Caco-2 (cell line): ENCODE measurements at regions not wholly inside any gene's neighbourhood (a gene's known extent, or its start where the extent isn't known, plus 50 kb on each side); places are given as distances from the start of the nearest gene placed in this dataset.

Experiments
- BruUV-seq: library from RNA; stranded (reverse); fragments of 400-500 nt; replicated peaks from 2 replicates; lab custom pipeline; 2021; lab: Mats Ljungman, UMichigan
- CTCF ChIA-PET: fragments of 300-600 bp; sonication (Branson Sonifier 250); formaldehyde crosslinking; loops from one replicate; lab custom pipeline; 2022; ENCODE audit warnings: antibody characterized with exemption; lab: Charles Lee
- POLR2A ChIA-PET: fragments of 300-600 bp; sonication (Branson Sonifier 250); formaldehyde crosslinking; loops from one replicate; lab custom pipeline; 2022; ENCODE audit warnings: antibody characterized with exemption; lab: Charles Lee
- DNase-seq, 2 experiments: peaks; one replicate each; pipeline versions ENCODE4 v3.0.0 to v3.0.0-alpha.2; 2020 to 2022
- H3K27me3 ChIP-seq: replicated peaks from 2 replicates; pipeline ENCODE4 v1.6.0; 2011; ENCODE audit warnings: low read length; ENCODE audit not compliant: control insufficient read depth, insufficient read depth
- H3K36me3 ChIP-seq: 2 replicates; pipeline ENCODE4 v1.5.1; 2011; ENCODE audit warnings: low read length; ENCODE audit not compliant: control insufficient read depth, insufficient read depth
- H3K4me1 ChIP-seq: fragments of 250-450 bp; sonication (Bioruptor Pico); 2 replicates; pipeline ENCODE4 v1.5.1; 2020; ENCODE audit warnings: mild to moderate bottlenecking
- H3K4me3 ChIP-seq: 2 replicates; pipeline ENCODE4 v1.5.1; 2011; ENCODE audit warnings: low read depth, mild to moderate bottlenecking, control low read depth, low read length
- H3K9me3 ChIP-seq: fragments of 250-450 bp; sonication (Bioruptor Pico); 2 replicates; pipeline ENCODE4 v1.5.1; 2020; ENCODE audit warnings: mild to moderate bottlenecking, moderate library complexity
- H3K27ac Mint-ChIP-seq: one replicate; pipeline ENCODE4 v1.8.0; 2022; ENCODE audit warnings: mixed read lengths; ENCODE audit not compliant: unreplicated experiment
- H3K27me3 Mint-ChIP-seq: one replicate; pipeline ENCODE4 v1.8.0; 2022; ENCODE audit warnings: mixed read lengths; ENCODE audit not compliant: insufficient read depth, unreplicated experiment
- H3K36me3 Mint-ChIP-seq: one replicate; pipeline ENCODE4 v1.8.0; 2022; ENCODE audit warnings: mild to moderate bottlenecking, mixed read lengths; ENCODE audit not compliant: insufficient read depth, unreplicated experiment
- H3K4me1 Mint-ChIP-seq: one replicate; pipeline ENCODE4 v1.8.0; 2022; ENCODE audit warnings: low read depth, mixed read lengths; ENCODE audit not compliant: unreplicated experiment
- H3K4me3 Mint-ChIP-seq: one replicate; pipeline ENCODE4 v1.8.0; 2022; ENCODE audit warnings: mild to moderate bottlenecking, moderate library complexity, mixed read lengths; ENCODE audit not compliant: unreplicated experiment
- H3K9me3 Mint-ChIP-seq: one replicate; pipeline ENCODE4 v1.8.0; 2022; ENCODE audit warnings: mixed read lengths; ENCODE audit not compliant: unreplicated experiment
- intact Hi-C: fragments of 100-400 bp; cut with micrococcal nuclease; formaldehyde crosslinking; loops from one replicate; pipeline ENCODE4 v1.10.0; 2022; ENCODE audit not compliant: unreplicated experiment
- TF ChIP-seq, protein P1 (sequence below), 2 experiments: fragments of 200-600 bp in 1 of 2; IDR thresholded peaks; 1 replicate in 1 of 2; 2 replicates in 1 of 2; pipeline versions ENCODE4 v1.5.1 to v1.8.0; 2011 to 2022; ENCODE audit warnings: antibody characterized with exemption in 1 of 2, control low read depth in 1 of 2, inconsistent platforms in 1 of 2, low read depth in 1 of 2, low read length in 1 of 2, mild to moderate bottlenecking in 1 of 2, moderate library complexity in 1 of 2; ENCODE audit not compliant: insufficient read depth in 1 of 2, severe bottlenecking in 1 of 2, unreplicated experiment in 1 of 2

DNA sequence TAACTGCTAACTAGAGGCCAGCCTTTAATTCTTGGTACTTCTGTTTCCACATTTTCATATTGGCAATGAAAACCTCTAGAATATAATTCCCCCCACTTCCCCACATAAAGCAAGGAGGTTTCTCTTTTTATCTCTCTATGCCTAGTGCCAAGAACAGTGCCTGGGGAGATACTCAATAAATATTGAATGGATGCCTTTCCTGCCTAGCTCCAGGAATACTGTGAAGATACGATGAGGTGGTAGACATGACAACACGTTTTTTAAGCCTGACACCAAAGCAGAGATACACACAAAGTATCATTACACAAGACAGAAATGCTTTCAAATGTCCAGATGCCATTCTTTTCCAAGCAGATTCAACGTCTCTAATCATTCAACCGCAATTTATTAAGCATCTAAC lies 535.5 kb downstream of the XIRP2 start:
- Histone ChIP-seq H3K9me3 (no peaks in the 10 kb centered on the region), H3K27me3 (no peaks in the 10 kb centered on the region), H3K36me3 (no peaks in the 10 kb centered on the region), H3K4me3 (no peak overlapping the region), H3K4me1 (no peaks in the 10 kb centered on the region)
- no peaks in the 10 kb centered on the region for H3K36me3 Mint-ChIP-seq
- POLR2A ChIA-PET = no interaction called here
- no TSS peak for BruUV-seq
- H3K27ac Mint-ChIP-seq = no peak overlapping the region
- peaks cover 3% of the 10 kb centered on the region for H3K27me3 Mint-ChIP-seq
- TF ChIP-seq, protein P1, sequence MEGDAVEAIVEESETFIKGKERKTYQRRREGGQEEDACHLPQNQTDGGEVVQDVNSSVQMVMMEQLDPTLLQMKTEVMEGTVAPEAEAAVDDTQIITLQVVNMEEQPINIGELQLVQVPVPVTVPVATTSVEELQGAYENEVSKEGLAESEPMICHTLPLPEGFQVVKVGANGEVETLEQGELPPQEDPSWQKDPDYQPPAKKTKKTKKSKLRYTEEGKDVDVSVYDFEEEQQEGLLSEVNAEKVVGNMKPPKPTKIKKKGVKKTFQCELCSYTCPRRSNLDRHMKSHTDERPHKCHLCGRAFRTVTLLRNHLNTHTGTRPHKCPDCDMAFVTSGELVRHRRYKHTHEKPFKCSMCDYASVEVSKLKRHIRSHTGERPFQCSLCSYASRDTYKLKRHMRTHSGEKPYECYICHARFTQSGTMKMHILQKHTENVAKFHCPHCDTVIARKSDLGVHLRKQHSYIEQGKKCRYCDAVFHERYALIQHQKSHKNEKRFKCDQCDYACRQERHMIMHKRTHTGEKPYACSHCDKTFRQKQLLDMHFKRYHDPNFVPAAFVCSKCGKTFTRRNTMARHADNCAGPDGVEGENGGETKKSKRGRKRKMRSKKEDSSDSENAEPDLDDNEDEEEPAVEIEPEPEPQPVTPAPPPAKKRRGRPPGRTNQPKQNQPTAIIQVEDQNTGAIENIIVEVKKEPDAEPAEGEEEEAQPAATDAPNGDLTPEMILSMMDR (IDR thresholded peaks at IDR 0.05; ENCODE audit: insufficient read depth in 1 of 2, low read depth in 1 of 2, low read length in 1 of 2, severe bottlenecking in 1 of 2, unreplicated experiment in 1 of 2) = no peak
- DNase-seq = no peak
- no peaks in the 10 kb centered on the region for H3K4me1 Mint-ChIP-seq
- intact Hi-C loops = no loop called here
- H3K9me3 Mint-ChIP-seq = no peaks in the 10 kb centered on the region
- no peak overlapping the region for H3K4me3 Mint-ChIP-seq
- CTCF ChIA-PET = no interaction called here

DNA sequence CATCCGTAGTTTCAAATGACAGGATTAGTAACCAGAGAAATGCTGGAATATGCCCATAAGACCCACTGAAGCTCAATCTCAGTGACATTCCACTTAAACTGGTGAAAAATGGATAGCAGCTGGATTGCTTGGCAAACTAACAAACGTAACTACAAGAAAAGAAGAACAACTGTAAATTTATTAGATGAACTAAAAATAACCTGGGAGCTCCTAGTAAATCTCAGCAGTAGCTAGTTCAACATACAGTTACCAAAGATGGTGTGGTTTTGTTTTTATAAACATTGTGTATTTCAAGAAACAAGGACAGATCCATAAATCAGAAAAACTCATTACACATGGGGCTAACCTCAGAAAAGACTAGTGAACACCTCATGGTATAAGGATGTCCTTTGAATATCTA lies 531.9 kb downstream of the XIRP2 start:
- no peaks in the 10 kb centered on the region for H3K9me3 ChIP-seq
- BruUV-seq = no TSS peak
- Mint-ChIP-seq H3K4me1 (no peaks in the 10 kb centered on the region), H3K27me3 (peaks cover 3% of the 10 kb centered on the region), H3K9me3 (peaks cover 9% of the 10 kb centered on the region), H3K27ac (no peak overlapping the region), H3K36me3 (no peaks in the 10 kb centered on the region), H3K4me3 (no peak overlapping the region)
- TF ChIP-seq, protein P1 (IDR thresholded peaks at IDR 0.05; ENCODE audit: insufficient read depth in 1 of 2, low read depth in 1 of 2, low read length in 1 of 2, severe bottlenecking in 1 of 2, unreplicated experiment in 1 of 2) = no peak
- no peaks in the 10 kb centered on the region; the same call in 1 of the 2 replicates for H3K4me1 ChIP-seq
- H3K27me3 ChIP-seq = no peaks in the 10 kb centered on the region
- intact Hi-C loops = no loop called here
- no peaks in the 10 kb centered on the region for H3K36me3 ChIP-seq
- H3K4me3 ChIP-seq = no peak overlapping the region
- no peak for DNase-seq
- ChIA-PET CTCF (no interaction called here), POLR2A (no interaction called here)

DNA sequence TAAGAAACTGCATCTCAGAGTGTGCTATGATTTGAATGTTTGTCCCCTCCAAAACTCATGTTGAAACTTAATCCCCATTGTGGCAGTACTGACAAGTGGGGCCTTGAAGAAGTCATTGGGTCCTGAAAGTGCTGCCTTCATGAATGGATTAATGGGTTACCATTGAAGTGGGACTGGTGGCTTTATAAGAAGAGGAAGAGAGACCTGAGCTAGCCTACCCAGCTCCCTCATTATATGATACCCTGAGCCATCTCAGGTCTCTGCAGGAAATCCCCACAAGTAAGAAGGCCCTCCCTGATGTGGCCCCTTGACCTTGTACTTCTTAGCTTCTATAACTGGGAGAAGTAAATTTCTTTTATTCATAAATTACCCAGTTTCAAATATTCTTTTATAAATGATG lies 526.8 kb downstream of the XIRP2 start:
- no peaks in the 10 kb centered on the region for H3K27me3 ChIP-seq
- H3K9me3 ChIP-seq = no peaks in the 10 kb centered on the region
- DNase-seq = no peak
- ChIA-PET POLR2A (no interaction called here), CTCF (no interaction called here)
- no peak overlapping the region for H3K4me3 ChIP-seq
- Mint-ChIP-seq H3K36me3 (no peaks in the 10 kb centered on the region), H3K27ac (no peak overlapping the region), H3K27me3 (no peaks in the 10 kb centered on the region), H3K9me3 (peaks cover 9% of the 10 kb centered on the region), H3K4me1 (no peaks in the 10 kb centered on the region), H3K4me3 (no peak overlapping the region)
- no peaks in the 10 kb centered on the region for H3K36me3 ChIP-seq
- intact Hi-C loops = no loop called here
- BruUV-seq = no TSS peak
- H3K4me1 ChIP-seq = no peaks in the 10 kb centered on the region; the same call in 1 of the 2 replicates
- TF ChIP-seq, protein P1 (IDR thresholded peaks at IDR 0.05; ENCODE audit: insufficient read depth in 1 of 2, low read depth in 1 of 2, low read length in 1 of 2, severe bottlenecking in 1 of 2, unreplicated experiment in 1 of 2) = no peak
